Neural cell (in vitro differentiated cells): ENCODE measurements at regions not wholly inside any gene's neighbourhood (a gene's known extent, or its start where the extent isn't known, plus 50 kb on each side); places are given as distances from the start of the nearest gene placed in this dataset.

Source experiments
- H2AFZ ChIP-seq: fragments of 200-600, 300-800 bp; sonication (generic), shearing (Covaris generic); 2 replicates; pipeline ENCODE4 v1.6.0; 2014; ENCODE audit warnings: low read depth, mild to moderate bottlenecking, antibody characterized with exemption, low read length, moderate library complexity
- H3F3A ChIP-seq: fragments of 200-600 bp; shearing (Covaris generic); 2 replicates; pipeline ENCODE4 v1.6.1; 2016; ENCODE audit warnings: mild to moderate bottlenecking, moderate library complexity, mixed read lengths, antibody characterized with exemption, low read length; ENCODE audit not compliant: insufficient read depth, poor library complexity, severe bottlenecking
- H3K27ac ChIP-seq: fragments of 200-600, 300-800 bp; sonication (generic), shearing (Covaris generic); 2 replicates; pipeline ENCODE4 v1.5.1; 2014; ENCODE audit warnings: mild to moderate bottlenecking, low read length, moderate library complexity
- H3K27me3 ChIP-seq: fragments of 300-800, 200-600 bp; sonication (generic), shearing (Covaris generic); 2 replicates; pipeline ENCODE4 v1.6.0; 2014; ENCODE audit warnings: mild to moderate bottlenecking, low read depth, low read length, moderate library complexity; ENCODE audit not compliant: insufficient read depth
- H3K36me3 ChIP-seq: fragments of 300-800, 200-600 bp; sonication (generic), shearing (Covaris generic); 2 replicates; pipeline ENCODE4 v1.5.1; 2014; ENCODE audit warnings: mild to moderate bottlenecking, antibody characterized with exemption, low read length, moderate library complexity; ENCODE audit not compliant: insufficient read depth
- H3K4me2 ChIP-seq: fragments of 300-800, 200-600 bp; sonication (generic), shearing (Covaris generic); 2 replicates; pipeline ENCODE4 v1.6.0; 2014; ENCODE audit warnings: mild to moderate bottlenecking, low read length
- H3K4me3 ChIP-seq: fragments of 300-800, 200-600 bp; sonication (generic), shearing (Covaris generic); 2 replicates; pipeline ENCODE4 v1.5.1; 2014; ENCODE audit warnings: mild to moderate bottlenecking, low read length, moderate library complexity
- H3K79me2 ChIP-seq: fragments of 200-600 bp; shearing (Covaris generic); replicated peaks from 2 replicates; pipeline ENCODE4 v1.6.0; 2014; ENCODE audit warnings: mild to moderate bottlenecking, low read length, moderate library complexity; ENCODE audit not compliant: insufficient read depth
- H3K9ac ChIP-seq: fragments of 300-800, 200-600 bp; sonication (generic), shearing (Covaris generic); 2 replicates; pipeline ENCODE4 v1.6.1; 2016; ENCODE audit warnings: mild to moderate bottlenecking, low read length, mixed read lengths
- H3K9me2 ChIP-seq: fragments of 200-600 bp; shearing (Covaris generic); 2 replicates; pipeline ENCODE4 v1.6.1; 2016; ENCODE audit warnings: mild to moderate bottlenecking, low read length, mixed read lengths; ENCODE audit not compliant: insufficient read depth
- H3K9me3 ChIP-seq: fragments of 200-600, 300-800 bp; sonication (generic), shearing (Covaris generic); 2 replicates; pipeline ENCODE4 v1.6.1; 2016; ENCODE audit warnings: mild to moderate bottlenecking, mixed run types, low read length, moderate library complexity, mixed read lengths
- H4K20me1 ChIP-seq: fragments of 200-600 bp; shearing (Covaris generic); 2 replicates; pipeline ENCODE4 v1.6.1; 2016; ENCODE audit warnings: mild to moderate bottlenecking, mixed run types; ENCODE audit not compliant: insufficient read depth
- EP300 ChIP-seq: fragments of 450-650 bp; conservative IDR thresholded peaks from 2 replicates; pipeline ENCODE4 v1.6.1; 2014; ENCODE audit warnings: antibody characterized with exemption, mild to moderate bottlenecking, moderate library complexity; ENCODE audit not compliant: poor library complexity, severe bottlenecking
- EZH2 ChIP-seq: fragments of 200-600, 300-800 bp; shearing (Covaris generic), sonication (generic); IDR thresholded peaks from 2 replicates; pipeline ENCODE4 v1.6.1; 2014; ENCODE audit warnings: antibody characterized with exemption, low read length, borderline replicate concordance, mild to moderate bottlenecking; ENCODE audit not compliant: insufficient read depth, poor library complexity, severe bottlenecking
- MXI1 ChIP-seq: fragments of 450-650 bp; conservative IDR thresholded peaks from 2 replicates; pipeline ENCODE4 v1.6.1; 2014; ENCODE audit warnings: antibody characterized with exemption, mild to moderate bottlenecking; ENCODE audit not compliant: poor library complexity, severe bottlenecking
- POLR2AphosphoS5 ChIP-seq: IDR thresholded peaks from 2 replicates; pipeline ENCODE4 v1.6.1; 2012
- RAD21 ChIP-seq: fragments of 450-650 bp; conservative IDR thresholded peaks from 2 replicates; pipeline ENCODE4 v1.6.1; 2014; ENCODE audit warnings: antibody characterized with exemption, mild to moderate bottlenecking, moderate library complexity
- REST ChIP-seq: IDR thresholded peaks from 2 replicates; pipeline ENCODE4 v1.6.1; 2012; ENCODE audit warnings: borderline replicate concordance
- SMC3 ChIP-seq: fragments of 450-650 bp; conservative IDR thresholded peaks from 2 replicates; pipeline ENCODE4 v1.6.1; 2014; ENCODE audit warnings: antibody characterized with exemption, mild to moderate bottlenecking, moderate library complexity; ENCODE audit not compliant: poor library complexity
- TAF1 ChIP-seq: IDR thresholded peaks from 2 replicates; pipeline ENCODE4 v1.6.1; 2012; ENCODE audit warnings: low read depth
- TF ChIP-seq, protein P1 (sequence below): fragments of 450-650 bp; IDR thresholded peaks from 2 replicates; pipeline ENCODE4 v1.5.1; 2014; ENCODE audit warnings: antibody characterized with exemption, mild to moderate bottlenecking, moderate library complexity; ENCODE audit not compliant: poor library complexity, severe bottlenecking

DNA sequence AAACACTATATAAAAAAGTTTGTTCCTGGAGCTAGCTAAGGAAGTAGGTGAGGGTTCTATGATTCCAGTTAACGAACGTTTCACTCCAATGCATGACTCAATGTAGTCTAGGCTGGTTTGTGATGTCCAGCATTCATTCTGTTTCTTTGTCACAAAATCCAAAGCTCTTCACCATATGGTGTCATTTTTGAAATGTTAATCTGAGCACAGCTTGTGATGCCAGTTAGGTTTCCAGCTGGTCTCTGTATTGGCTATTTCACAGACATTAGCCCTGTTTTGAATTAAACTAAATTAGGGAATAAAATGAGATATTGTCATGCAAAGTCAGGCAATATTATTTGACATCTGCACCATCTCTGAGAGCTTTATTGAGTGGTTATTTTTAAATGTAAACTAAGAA, 159.4 kb downstream of the RBM43 start:
- no peak for TF ChIP-seq POLR2AphosphoS5
- no peak for TF ChIP-seq EZH2
- H3K4me2 ChIP-seq: no peak overlapping the region

DNA sequence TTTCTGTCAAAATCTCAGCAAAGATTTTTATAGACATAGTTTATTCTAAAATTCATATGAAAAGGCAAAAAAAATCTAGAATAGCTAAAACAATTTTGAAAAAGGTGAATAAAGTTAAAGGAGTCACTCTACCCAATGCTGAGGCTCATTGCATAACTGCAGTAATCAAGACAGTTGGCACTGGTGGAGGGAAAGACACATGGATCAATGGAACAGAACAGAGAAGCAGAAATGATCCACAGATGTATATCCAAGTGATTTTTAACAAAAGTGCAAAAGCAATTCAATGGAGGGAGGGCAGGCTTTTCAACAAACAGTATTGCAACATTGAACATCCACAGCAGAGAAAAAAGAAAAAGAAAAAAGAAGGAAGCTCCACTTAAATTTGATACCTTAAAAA, 162.8 kb downstream of the RBM43 start:
- TF ChIP-seq TAF1 (no peak), SMC3 (no peak), EZH2 (no peak), MXI1 (no peak), EP300 (no peak), RAD21 (no peak), POLR2AphosphoS5 (no peak), REST (no peak)
- TF ChIP-seq, protein P1, sequence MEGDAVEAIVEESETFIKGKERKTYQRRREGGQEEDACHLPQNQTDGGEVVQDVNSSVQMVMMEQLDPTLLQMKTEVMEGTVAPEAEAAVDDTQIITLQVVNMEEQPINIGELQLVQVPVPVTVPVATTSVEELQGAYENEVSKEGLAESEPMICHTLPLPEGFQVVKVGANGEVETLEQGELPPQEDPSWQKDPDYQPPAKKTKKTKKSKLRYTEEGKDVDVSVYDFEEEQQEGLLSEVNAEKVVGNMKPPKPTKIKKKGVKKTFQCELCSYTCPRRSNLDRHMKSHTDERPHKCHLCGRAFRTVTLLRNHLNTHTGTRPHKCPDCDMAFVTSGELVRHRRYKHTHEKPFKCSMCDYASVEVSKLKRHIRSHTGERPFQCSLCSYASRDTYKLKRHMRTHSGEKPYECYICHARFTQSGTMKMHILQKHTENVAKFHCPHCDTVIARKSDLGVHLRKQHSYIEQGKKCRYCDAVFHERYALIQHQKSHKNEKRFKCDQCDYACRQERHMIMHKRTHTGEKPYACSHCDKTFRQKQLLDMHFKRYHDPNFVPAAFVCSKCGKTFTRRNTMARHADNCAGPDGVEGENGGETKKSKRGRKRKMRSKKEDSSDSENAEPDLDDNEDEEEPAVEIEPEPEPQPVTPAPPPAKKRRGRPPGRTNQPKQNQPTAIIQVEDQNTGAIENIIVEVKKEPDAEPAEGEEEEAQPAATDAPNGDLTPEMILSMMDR: no peak
- no peak overlapping the region for H3K9ac ChIP-seq
- H3F3A ChIP-seq: no peaks in the 10 kb centered on the region
- no peaks in the 10 kb centered on the region for H3K9me2 ChIP-seq
- no peaks in the 10 kb centered on the region for H3K79me2 ChIP-seq
- no peaks in the 10 kb centered on the region for H3K36me3 ChIP-seq
- H3K9me3 ChIP-seq: no peaks in the 10 kb centered on the region
- H3K27me3 ChIP-seq: no peaks in the 10 kb centered on the region
- H2AFZ ChIP-seq: no peak overlapping the region
- no peak overlapping the region for H3K4me2 ChIP-seq
- no peak overlapping the region for H3K4me3 ChIP-seq
- no peaks in the 10 kb centered on the region for H4K20me1 ChIP-seq
- H3K27ac ChIP-seq: no peak overlapping the region

More for the DNA sequence above, 159.4 kb downstream of the RBM43 start:
- H3K4me3 ChIP-seq: no peak overlapping the region
- H3F3A ChIP-seq: no peaks in the 10 kb centered on the region
- no peaks in the 10 kb centered on the region for H3K36me3 ChIP-seq
- no peaks in the 10 kb centered on the region for H3K9me3 ChIP-seq
- H3K79me2 ChIP-seq: no peaks in the 10 kb centered on the region
- H3K27me3 ChIP-seq: no peaks in the 10 kb centered on the region
- no peaks in the 10 kb centered on the region for H4K20me1 ChIP-seq
- H3K9me2 ChIP-seq: no peaks in the 10 kb centered on the region
- H2AFZ ChIP-seq: no peak overlapping the region
- no peak overlapping the region for H3K9ac ChIP-seq
- H3K27ac ChIP-seq: no peak overlapping the region

DNA sequence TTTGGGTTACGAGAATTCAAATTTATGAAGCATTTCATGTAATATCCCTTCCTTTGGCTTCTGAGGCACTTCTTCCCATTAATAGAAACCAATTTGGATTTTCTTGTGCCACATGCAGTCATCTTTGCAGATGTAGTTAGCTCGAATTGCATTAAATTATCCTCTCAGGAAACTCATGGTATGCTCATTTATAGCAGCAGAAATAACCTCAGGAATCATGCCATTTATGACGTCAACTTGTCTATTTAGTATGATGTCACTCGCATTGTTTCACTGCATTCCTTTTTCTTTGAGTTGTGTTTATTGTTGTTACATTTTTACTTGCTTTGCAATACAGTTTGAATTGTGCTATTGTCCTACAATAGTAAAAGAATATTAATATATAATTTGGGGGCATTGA, 163.8 kb downstream of the RBM43 start:
- H3K9me2 ChIP-seq: no peaks in the 10 kb centered on the region
- H4K20me1 ChIP-seq: no peaks in the 10 kb centered on the region
- peak overlapping the region; percentile 60 for H3K27ac ChIP-seq
- H3K79me2 ChIP-seq: no peaks in the 10 kb centered on the region
- TF ChIP-seq SMC3 (no peak), POLR2AphosphoS5 (no peak), TAF1 (no peak), EZH2 (no peak), REST (no peak), MXI1 (no peak), RAD21 (no peak), EP300 (no peak)
- TF ChIP-seq, protein P1: no peak
- no peak overlapping the region for H3K9ac ChIP-seq
- no peaks in the 10 kb centered on the region for H3K36me3 ChIP-seq
- no peak overlapping the region for H3K4me2 ChIP-seq
- no peaks in the 10 kb centered on the region for H3K9me3 ChIP-seq
- no peaks in the 10 kb centered on the region for H3K27me3 ChIP-seq
- H3F3A ChIP-seq: no peaks in the 10 kb centered on the region
- no peak overlapping the region for H3K4me3 ChIP-seq
- H2AFZ ChIP-seq: no peak overlapping the region
